Urinary bladder (tissue), 3 donors: ENCODE measurements at regions not wholly inside any gene's neighbourhood (a gene's known extent, or its start where the extent isn't known, plus 50 kb on each side); places are given as distances from the start of the nearest gene placed in this dataset.

Experiments
- DNase-seq: peaks from one replicate; pipeline ENCODE4 v3.0.0-alpha.2; 2015; ENCODE audit errors: extremely low spot score
- H3K27ac ChIP-seq: one replicate; pipeline ENCODE4 v1.5.1; 2013; ENCODE audit warnings: low read depth, mild to moderate bottlenecking, moderate library complexity
- H3K36me3 ChIP-seq: one replicate; pipeline ENCODE4 v1.6.1; 2013; ENCODE audit warnings: mild to moderate bottlenecking, moderate library complexity; ENCODE audit not compliant: insufficient read depth
- H3K4me1 ChIP-seq: one replicate; pipeline ENCODE4 v1.6.1; 2013; ENCODE audit warnings: mild to moderate bottlenecking, moderate library complexity; ENCODE audit not compliant: insufficient read depth
- H3K4me3 ChIP-seq: one replicate; pipeline ENCODE4 v1.5.1; 2013; ENCODE audit warnings: low read depth, low read length
- WGBS: extraction: QIAGEN DNeasy Blood & Tissue Kit; methylation state at CpG from one replicate; pipeline ENCODE4 v1.1.7; 2013; 5-methylcytosine and 5-hydroxymethylcytosine counted together
- donor health status: healthy with polysubstance abuse.
- donor health status: healthy.

GRCh38 chr10:33632432-33632831 lies 298.0 kb upstream of the NRP1 start:
- no peak overlapping the region for H3K4me3 ChIP-seq
- no peaks in the 10 kb centered on the region for H3K36me3 ChIP-seq
- H3K27ac ChIP-seq = no peak overlapping the region
- H3K4me1 ChIP-seq = no peaks in the 10 kb centered on the region
- no peak for DNase-seq

GRCh38 chr10:33631991-33632390 lies 297.5 kb upstream of the NRP1 start:
- DNase-seq = peak; percentile 36

DNA sequence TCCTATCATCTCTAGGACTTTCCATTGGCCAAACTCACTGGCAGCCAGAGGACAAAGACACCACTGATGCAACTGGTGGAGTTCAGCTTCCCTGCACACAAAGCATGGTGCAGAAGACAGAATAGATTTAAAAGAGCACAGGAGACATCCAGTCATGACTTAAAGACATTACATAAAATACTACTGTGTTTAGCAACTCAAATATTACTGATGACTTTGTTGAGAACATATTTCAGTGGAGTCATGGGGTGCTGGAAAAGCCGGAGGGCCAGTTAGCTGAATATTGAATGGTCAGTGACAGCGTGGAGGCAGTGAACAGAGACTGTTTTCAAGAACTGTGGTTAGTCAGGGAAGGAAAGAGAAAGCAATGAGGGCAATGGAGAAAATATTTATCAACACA lies 296.3 kb upstream of the NRP1 start:
- H3K36me3 ChIP-seq = no peaks in the 10 kb centered on the region
- no peak overlapping the region for H3K27ac ChIP-seq
- no peaks in the 10 kb centered on the region for H3K4me1 ChIP-seq
- 93% methylated on average over 2 of the region's 2 CpGs for WGBS
- no peak overlapping the region for H3K4me3 ChIP-seq
- no peak for DNase-seq

More at GRCh38 chr10:33631991-33632390, 297.5 kb upstream of the NRP1 start:
- Histone ChIP-seq H3K36me3 (no peaks in the 10 kb centered on the region), H3K27ac (no peak overlapping the region), H3K4me1 (no peaks in the 10 kb centered on the region), H3K4me3 (no peak overlapping the region)
- WGBS = 77% methylated on average over 3 of the region's 3 CpGs

DNA sequence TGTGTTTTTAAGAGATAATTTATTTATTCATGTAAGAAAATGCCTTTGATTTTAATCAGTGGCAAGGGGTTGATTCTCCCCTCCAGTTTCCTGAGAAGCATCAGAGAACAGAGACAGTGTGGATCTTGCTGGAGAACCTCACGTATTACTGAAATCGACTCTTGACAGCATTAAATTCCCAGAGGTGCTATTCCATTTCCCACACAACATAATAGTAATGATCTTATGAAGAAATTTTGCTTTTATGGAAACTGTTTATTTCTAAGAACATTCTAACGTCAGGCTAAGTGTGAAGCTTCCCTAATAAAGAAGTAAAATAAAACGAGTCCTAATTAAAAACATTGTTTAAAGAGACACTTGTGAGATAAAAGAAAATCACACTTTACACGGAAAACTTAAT lies 293.1 kb upstream of the NRP1 start:
- no peak for DNase-seq
- WGBS = 75% methylated on average over 5 of the region's 5 CpGs

GRCh38 chr10:33626798-33627466 lies 292.5 kb upstream of the NRP1 start:
- Histone ChIP-seq H3K4me1 (no peaks in the 10 kb centered on the region), H3K4me3 (no peak overlapping the region), H3K36me3 (no peaks in the 10 kb centered on the region), H3K27ac (no peak overlapping the region)
- DNase-seq = no peak
- 95% methylated on average over 3 of the region's 3 CpGs for WGBS

More for the DNA sequence above, 293.1 kb upstream of the NRP1 start:
- Histone ChIP-seq H3K27ac (no peak overlapping the region), H3K36me3 (no peaks in the 10 kb centered on the region), H3K4me1 (no peaks in the 10 kb centered on the region), H3K4me3 (no peak overlapping the region)

DNA sequence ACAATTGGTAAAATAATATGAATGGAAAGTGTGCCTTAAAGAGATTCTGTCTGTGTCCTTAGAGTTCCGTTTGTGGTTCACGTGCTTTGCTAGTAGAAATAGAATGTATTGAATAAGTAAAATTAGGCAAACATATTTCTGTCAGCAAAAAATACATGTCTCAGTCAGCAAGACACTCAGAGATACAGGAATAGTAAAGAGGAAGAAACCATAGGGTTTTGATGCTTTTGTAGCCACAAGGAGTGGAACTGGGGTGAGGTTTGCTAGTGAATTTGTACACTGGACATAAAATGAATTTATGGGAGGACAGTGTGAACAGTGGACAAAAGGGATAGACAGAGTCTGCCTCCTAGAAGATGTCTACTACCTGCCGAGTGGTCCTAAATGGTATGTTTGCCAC lies 289.2 kb upstream of the NRP1 start:
- H3K27ac ChIP-seq = no peak overlapping the region
- DNase-seq = no peak
- no peak overlapping the region for H3K4me3 ChIP-seq
- H3K36me3 ChIP-seq = no peaks in the 10 kb centered on the region
- no peaks in the 10 kb centered on the region for H3K4me1 ChIP-seq
- 96% methylated on average over 3 of the region's 3 CpGs for WGBS

GRCh38 chr10:33621101-33621500 lies 286.6 kb upstream of the NRP1 start:
- Histone ChIP-seq H3K36me3 (no peaks in the 10 kb centered on the region), H3K27ac (no peak overlapping the region), H3K4me1 (no peaks in the 10 kb centered on the region), H3K4me3 (no peak overlapping the region)
- no peak for DNase-seq
- 86% methylated on average over 4 of the region's 4 CpGs for WGBS

DNA sequence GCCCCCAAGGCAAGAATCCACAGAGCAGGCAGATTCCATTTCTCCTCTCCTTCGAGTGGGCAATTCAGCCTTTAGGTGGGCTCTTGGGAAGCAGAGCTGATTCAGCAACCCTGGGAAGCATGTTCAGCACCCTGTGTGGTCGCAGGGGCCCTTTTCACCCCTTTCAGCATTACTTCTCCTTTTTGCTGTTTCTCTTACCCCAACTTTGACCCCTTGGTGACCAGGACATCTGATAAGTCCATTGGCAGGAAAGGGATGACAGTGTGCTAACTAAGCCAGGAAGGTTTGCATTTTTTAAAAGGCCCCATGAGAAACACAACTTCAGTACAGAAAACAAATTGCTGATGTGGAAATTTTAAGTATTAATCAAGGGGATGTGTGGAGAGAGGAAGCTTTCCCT lies 283.7 kb upstream of the NRP1 start:
- Histone ChIP-seq H3K36me3 (no peaks in the 10 kb centered on the region), H3K4me3 (no peak overlapping the region), H3K27ac (no peak overlapping the region), H3K4me1 (no peaks in the 10 kb centered on the region)
- no peak for DNase-seq
- 88% methylated on average over 2 of the region's 2 CpGs for WGBS

DNA sequence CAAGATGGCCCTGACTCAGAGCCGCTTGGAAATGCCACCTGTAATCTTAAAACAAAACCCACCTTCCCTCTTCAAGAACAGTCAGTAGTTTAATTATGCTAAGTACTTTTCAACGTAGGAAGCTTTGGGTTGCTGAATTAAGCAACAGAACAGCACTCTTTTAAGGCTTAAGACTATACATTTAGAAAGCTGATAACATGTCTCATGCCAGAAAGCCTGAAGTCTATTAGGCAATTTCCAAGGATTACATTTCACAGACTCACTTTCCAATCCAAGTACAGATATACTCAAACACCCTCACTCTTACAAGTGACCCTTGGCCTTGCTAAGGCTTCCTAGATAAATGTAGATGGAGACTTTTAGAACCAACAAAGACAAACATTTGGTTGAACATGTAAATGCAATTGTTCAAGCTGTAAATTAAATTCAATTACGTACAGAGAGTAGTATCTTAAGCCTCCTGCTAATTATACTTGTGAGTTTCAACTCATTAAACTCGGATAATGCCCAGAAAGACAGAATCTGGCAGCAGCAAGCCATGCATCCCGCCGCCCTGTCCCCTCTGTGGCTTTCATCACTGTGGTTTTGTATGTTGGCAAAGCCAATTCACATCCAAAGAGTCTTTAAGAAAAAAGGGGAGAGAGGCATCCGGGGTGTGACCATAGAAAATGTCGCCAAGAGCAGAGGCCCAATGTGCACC lies 283.1 kb upstream of the NRP1 start:
- H3K36me3 ChIP-seq = no peaks in the 10 kb centered on the region
- H3K4me3 ChIP-seq = no peak overlapping the region
- H3K4me1 ChIP-seq = no peaks in the 10 kb centered on the region
- H3K27ac ChIP-seq = no peak overlapping the region
- 91% methylated on average over 8 of the region's 8 CpGs for WGBS
- DNase-seq = no peak

DNA sequence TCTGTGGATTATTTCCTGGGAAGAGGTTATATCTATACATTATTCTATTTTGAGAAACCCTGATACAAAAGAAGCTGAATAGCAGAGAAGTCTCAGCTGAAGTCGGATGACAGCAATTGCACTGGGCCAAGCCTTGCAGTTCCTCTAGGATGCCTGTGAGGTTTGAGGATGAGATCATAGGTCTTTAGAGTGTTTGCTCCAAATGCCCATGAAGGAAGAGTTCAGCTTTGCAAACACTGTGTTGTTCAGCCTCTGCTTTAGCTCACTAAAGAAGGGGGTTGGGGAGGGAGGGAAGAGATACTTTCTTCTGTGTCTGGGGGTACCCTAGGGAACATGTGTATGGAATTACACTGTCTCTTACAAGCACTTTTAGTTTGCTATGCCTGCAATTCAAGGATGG lies 282.5 kb upstream of the NRP1 start:
- DNase-seq = no peak
- 39% methylated on average over 1 of the region's 1 CpG for WGBS
- Histone ChIP-seq H3K27ac (no peak overlapping the region), H3K4me3 (no peak overlapping the region), H3K4me1 (no peaks in the 10 kb centered on the region), H3K36me3 (no peaks in the 10 kb centered on the region)

GRCh38 chr10:33612551-33612950 lies 278.1 kb upstream of the NRP1 start:
- WGBS = 83% methylated on average over 3 of the region's 3 CpGs
- Histone ChIP-seq H3K27ac (no peak overlapping the region), H3K4me3 (no peak overlapping the region), H3K4me1 (no peaks in the 10 kb centered on the region), H3K36me3 (peaks cover 2% of the 10 kb centered on the region)
- no peak for DNase-seq

DNA sequence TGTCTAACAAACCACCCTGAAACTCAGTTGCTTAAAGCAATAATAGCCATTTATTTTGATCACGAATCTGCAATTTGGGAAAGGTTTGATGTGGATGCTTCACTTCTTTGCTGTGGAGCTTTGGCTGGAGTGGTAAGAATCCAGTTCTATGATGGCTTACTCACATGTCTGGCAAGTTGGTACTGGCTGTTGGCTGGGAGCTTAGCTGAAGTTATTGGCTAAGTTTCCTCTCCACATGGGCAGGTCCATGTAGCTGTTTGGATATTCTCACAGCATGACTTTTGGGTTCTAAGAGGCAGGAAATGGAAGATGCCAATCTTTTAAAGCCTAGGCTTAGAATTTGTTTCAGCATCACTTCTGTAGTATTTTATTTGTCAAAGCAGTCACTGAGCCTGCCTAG lies 277.6 kb upstream of the NRP1 start:
- WGBS = 87% methylated on average over 1 of the region's 1 CpG

DNA sequence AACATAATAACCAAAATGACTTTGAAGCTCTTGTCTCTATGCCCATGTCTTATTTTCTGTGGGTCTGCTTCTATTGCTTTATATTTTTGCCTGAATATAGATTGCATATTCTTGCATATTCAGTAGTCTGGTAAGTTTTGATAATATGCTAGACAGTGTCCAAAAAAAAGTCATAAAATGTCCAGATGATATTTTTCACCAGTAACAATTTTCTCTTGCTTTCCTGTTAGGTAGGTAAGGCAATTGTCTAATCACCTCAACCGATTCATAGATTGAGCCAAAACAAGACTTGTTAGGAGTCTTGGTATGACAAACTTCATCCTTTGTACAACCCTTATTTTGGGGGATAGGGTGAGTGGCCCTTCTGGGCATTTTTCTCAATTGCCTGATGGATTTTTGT lies 277.0 kb upstream of the NRP1 start:
- H3K4me1 ChIP-seq = no peaks in the 10 kb centered on the region
- DNase-seq = no peak
- no peak overlapping the region for H3K27ac ChIP-seq
- peaks cover 2% of the 10 kb centered on the region for H3K36me3 ChIP-seq
- WGBS = 99% methylated on average over 1 of the region's 1 CpG
- H3K4me3 ChIP-seq = no peak overlapping the region

More for the DNA sequence above, 277.6 kb upstream of the NRP1 start:
- H3K4me3 ChIP-seq = no peak overlapping the region
- DNase-seq = no peak
- peaks cover 2% of the 10 kb centered on the region for H3K36me3 ChIP-seq
- no peak overlapping the region for H3K27ac ChIP-seq
- H3K4me1 ChIP-seq = no peaks in the 10 kb centered on the region

DNA sequence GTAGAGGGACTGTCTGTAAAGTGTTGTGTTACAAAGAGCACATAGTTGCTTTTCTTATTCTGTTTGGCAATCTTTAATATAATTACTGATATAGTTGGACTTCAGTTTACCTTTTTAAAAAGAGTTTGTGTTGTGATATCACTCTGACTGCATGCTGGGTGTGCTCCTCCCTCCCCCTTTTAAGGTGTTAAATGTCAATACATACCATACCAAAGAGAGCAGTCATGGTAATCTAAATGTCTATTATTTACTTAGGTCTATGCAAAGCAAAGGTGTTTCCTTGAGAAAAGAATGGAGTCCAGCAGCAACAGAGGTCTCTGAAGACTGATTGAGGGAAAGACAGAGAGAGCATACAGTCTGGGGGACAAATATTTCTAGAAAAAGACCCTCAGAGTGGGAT lies 275.1 kb upstream of the NRP1 start:
- Histone ChIP-seq H3K4me3 (no peak overlapping the region), H3K36me3 (peaks cover 2% of the 10 kb centered on the region), H3K27ac (no peak overlapping the region), H3K4me1 (no peaks in the 10 kb centered on the region)
- DNase-seq = no peak
